Left lung (tissue), 4 donors: ENCODE measurements at regions not wholly inside any gene's neighbourhood (a gene's known extent, or its start where the extent isn't known, plus 50 kb on each side); places are given as distances from the start of the nearest gene placed in this dataset.

ENCODE experiments used
- ATAC-seq: fragments of 200-7000 bp; cut with Tn5 transposase; one replicate; pipeline ENCODE4 v1.9.1; 2020; ENCODE audit warnings: moderate library complexity
- DNase-seq, 4 donors: peaks; one replicate each; pipeline ENCODE4 v3.0.0-alpha.2; 2013 to 2020
- H3K27ac ChIP-seq, 2 donors: fragments of 200-600 bp; sonication (generic) in 1 of 2; one replicate each; pipeline versions ENCODE4 v1.5.0 to v1.8.0; 2020 to 2021
- H3K27me3 ChIP-seq, 2 donors: fragments of 200-600 bp; sonication (generic) in 1 of 2; one replicate each; pipeline versions ENCODE4 v1.5.0 to v1.8.0; 2020 to 2021
- H3K36me3 ChIP-seq, 2 donors: fragments of 200-600 bp; sonication (generic) in 1 of 2; one replicate each; pipeline versions ENCODE4 v1.5.0 to v1.8.0; 2020 to 2021
- H3K4me1 ChIP-seq, 2 donors: fragments of 200-600 bp; one replicate each; pipeline ENCODE4 v1.8.0; 2021
- H3K4me3 ChIP-seq, 2 donors: fragments of 200-600 bp; sonication (generic) in 1 of 2; one replicate each; pipeline versions ENCODE4 v1.5.0 to v1.8.0; 2020 to 2021; ENCODE audit warnings: mild to moderate bottlenecking in 1 of 2
- H3K9me3 ChIP-seq, 2 donors: fragments of 200-600 bp; sonication (generic) in 1 of 2; one replicate each; pipeline versions ENCODE4 v1.5.0 to v1.8.0; 2020 to 2021
- intact Hi-C, 2 donors: fragments of 100-400 bp; cut with DNase I; formaldehyde crosslinking; loops; one replicate each; pipeline versions ENCODE4 v1.11.2 to v1.14.2; 2022
- TF ChIP-seq, protein P1 (sequence below), 2 donors: fragments of 200-600 bp; sonication (generic) in 1 of 2; IDR thresholded peaks; one replicate each; pipeline versions ENCODE4 v1.5.0 to v1.8.0; 2021; ENCODE audit warnings: antibody characterized with exemption in 2 of 2
- donor health status: DM: no; HTN: yes; CAD: no.
- donor health status: DM: no; HTN: no; CAD: no.

DNA sequence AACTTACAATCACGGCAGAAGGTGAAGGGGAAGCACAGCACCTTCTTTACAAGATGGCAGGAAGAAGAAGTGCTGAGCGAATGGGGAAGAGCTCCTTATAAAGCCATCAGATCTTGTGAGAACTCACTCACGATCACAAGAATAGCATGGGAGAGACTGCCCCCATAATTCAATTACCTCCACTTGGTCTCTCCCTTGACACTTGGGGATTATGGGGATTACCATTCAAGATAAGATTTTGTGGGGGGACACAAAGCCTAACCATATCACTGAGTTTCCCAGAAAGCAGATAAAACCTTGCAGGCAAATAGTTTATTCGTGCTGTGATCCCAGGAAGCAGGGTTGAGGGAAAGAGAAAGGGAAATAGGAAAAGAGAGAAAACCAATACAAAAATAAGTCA, 69.0 kb upstream of the GYPA start:
- ATAC-seq (no peak), DNase-seq (no peak)
- no peaks in the 10 kb centered on the region for H3K4me1 ChIP-seq
- intact Hi-C loops: no loop called here
- no peaks in the 10 kb centered on the region for H3K36me3 ChIP-seq
- H3K27ac ChIP-seq: no peak overlapping the region
- H3K9me3 ChIP-seq: no peaks in the 10 kb centered on the region
- H3K27me3 ChIP-seq: no peaks in the 10 kb centered on the region
- TF ChIP-seq, protein P1, sequence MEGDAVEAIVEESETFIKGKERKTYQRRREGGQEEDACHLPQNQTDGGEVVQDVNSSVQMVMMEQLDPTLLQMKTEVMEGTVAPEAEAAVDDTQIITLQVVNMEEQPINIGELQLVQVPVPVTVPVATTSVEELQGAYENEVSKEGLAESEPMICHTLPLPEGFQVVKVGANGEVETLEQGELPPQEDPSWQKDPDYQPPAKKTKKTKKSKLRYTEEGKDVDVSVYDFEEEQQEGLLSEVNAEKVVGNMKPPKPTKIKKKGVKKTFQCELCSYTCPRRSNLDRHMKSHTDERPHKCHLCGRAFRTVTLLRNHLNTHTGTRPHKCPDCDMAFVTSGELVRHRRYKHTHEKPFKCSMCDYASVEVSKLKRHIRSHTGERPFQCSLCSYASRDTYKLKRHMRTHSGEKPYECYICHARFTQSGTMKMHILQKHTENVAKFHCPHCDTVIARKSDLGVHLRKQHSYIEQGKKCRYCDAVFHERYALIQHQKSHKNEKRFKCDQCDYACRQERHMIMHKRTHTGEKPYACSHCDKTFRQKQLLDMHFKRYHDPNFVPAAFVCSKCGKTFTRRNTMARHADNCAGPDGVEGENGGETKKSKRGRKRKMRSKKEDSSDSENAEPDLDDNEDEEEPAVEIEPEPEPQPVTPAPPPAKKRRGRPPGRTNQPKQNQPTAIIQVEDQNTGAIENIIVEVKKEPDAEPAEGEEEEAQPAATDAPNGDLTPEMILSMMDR (IDR thresholded peaks at IDR 0.05): no peak
- H3K4me3 ChIP-seq: no peak overlapping the region

DNA sequence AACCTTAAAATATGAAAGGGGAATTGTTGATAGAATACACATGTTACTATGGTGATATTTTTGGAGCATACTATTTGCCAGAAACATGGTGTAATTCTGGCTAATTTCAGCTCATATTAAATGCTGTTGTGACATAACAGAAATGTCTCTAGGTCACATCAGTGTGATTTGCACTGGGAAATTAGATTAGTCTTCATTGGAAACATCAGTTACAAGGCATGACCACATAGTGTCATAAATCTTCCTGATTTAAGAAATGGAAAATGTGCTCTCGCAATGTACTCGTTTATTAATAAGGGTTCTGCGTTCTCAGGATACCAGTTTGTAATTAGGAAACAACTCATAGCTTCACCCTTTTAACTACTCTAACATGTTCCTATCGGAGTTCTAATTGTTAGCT, 72.9 kb upstream of the GYPA start:
- Histone ChIP-seq H3K4me1 (no peaks in the 10 kb centered on the region), H3K36me3 (no peaks in the 10 kb centered on the region), H3K27ac (no peak overlapping the region), H3K9me3 (no peaks in the 10 kb centered on the region), H3K27me3 (no peaks in the 10 kb centered on the region), H3K4me3 (no peak overlapping the region)
- intact Hi-C loops: no loop called here
- TF ChIP-seq, protein P1 (IDR thresholded peaks at IDR 0.05): no peak
- DNase-seq (no peak), ATAC-seq (no peak)

DNA sequence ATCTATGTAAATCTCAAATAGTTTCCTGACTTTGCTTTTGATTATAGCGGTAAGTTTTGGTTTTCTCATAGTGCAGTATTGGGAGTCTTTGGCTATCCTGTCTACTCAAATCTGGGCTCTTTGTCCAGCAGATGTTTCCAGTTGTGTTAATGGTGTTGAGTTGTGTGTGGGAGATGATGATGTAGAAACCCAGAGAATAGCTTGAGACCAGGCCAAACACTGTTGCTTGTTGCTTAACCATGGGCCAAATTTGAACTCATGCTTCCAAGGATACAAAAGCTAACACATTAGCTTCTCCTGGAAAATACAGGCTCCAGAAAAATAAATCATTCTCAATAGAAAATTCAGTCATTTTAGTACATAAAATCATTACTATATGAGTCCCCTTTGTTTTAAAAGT, 82.6 kb upstream of the GYPA start:
- Histone ChIP-seq H3K4me3 (no peak overlapping the region), H3K27ac (no peak overlapping the region), H3K9me3 (no peaks in the 10 kb centered on the region), H3K27me3 (no peaks in the 10 kb centered on the region), H3K36me3 (no peaks in the 10 kb centered on the region), H3K4me1 (no peaks in the 10 kb centered on the region)
- intact Hi-C loops: no loop called here
- TF ChIP-seq, protein P1 (IDR thresholded peaks at IDR 0.05): no peak
- DNase-seq: no peak
- no peak for ATAC-seq

DNA sequence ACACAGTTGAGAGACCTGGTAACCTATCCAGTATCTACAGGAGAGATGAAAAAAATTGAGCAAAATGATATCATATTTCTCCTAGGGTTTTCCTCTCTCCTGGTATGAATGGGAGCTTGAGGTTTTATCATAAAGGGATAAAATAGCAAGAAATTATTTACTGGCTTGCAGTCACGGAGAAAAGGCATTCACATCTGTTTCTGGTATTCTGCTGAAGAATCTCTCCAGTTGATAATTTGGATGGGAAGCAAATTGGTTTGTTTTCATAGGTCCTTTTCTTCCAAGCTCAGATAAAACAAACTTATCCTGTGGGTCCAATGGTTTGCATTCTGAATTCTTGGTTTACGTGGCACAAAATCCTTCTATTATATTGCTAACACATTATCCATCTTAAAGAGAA, 83.1 kb upstream of the GYPA start:
- no peak overlapping the region for H3K27ac ChIP-seq
- DNase-seq (no peak), ATAC-seq (no peak)
- no peaks in the 10 kb centered on the region for H3K4me1 ChIP-seq
- intact Hi-C loops: no loop called here
- no peaks in the 10 kb centered on the region for H3K27me3 ChIP-seq
- no peaks in the 10 kb centered on the region for H3K36me3 ChIP-seq
- H3K9me3 ChIP-seq: no peaks in the 10 kb centered on the region
- H3K4me3 ChIP-seq: no peak overlapping the region
- TF ChIP-seq, protein P1 (IDR thresholded peaks at IDR 0.05): no peak

DNA sequence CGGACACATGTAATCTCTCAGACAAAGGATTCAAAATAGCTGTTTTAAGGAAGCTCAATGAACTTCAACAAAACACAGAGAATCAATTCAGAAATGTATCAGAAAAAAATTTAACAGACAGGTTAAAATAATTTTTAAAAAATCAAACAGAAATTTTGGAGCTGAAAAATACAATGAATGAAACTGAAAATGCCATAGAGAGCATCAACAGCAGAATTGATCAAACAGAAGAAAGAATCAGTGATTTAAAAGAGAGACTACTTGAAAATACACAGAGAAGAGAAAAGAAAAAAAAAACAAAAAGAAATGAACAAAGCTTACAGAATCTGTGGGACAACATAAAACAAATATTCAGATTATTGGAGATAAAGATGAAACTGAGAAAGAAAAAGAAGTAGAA, 118.8 kb upstream of the GYPA start:
- DNase-seq: no peak
- Histone ChIP-seq H3K36me3 (no peaks in the 10 kb centered on the region), H3K4me1 (no peaks in the 10 kb centered on the region), H3K4me3 (no peak overlapping the region), H3K27me3 (no peaks in the 10 kb centered on the region), H3K9me3 (peaks cover 0 to 13% of the 10 kb centered on the region in 2 donors), H3K27ac (no peak overlapping the region)
- ATAC-seq: no peak
- TF ChIP-seq, protein P1 (IDR thresholded peaks at IDR 0.05): no peak
- intact Hi-C loops: no loop called here
